Stomach (tissue), 4 donors: ENCODE measurements at regions not wholly inside any gene's neighbourhood (a gene's known extent, or its start where the extent isn't known, plus 50 kb on each side); places are given as distances from the start of the nearest gene placed in this dataset.

Experiments
- POLR2A ChIP-seq, 4 donors: fragments of 450-650 bp; IDR thresholded peaks; one replicate each; pipeline ENCODE4 v1.6.1; 2016; ENCODE audit warnings: antibody characterized with exemption in 4 of 4, control low read depth in 2 of 4, mild to moderate bottlenecking in 1 of 4, moderate library complexity in 1 of 4
- POLR2AphosphoS5 ChIP-seq, 3 donors: sonication (generic); formaldehyde crosslinking; IDR thresholded peaks; one replicate each; pipeline ENCODE4 v1.6.1; 2016; ENCODE audit warnings: antibody characterized with exemption in 3 of 3

DNA sequence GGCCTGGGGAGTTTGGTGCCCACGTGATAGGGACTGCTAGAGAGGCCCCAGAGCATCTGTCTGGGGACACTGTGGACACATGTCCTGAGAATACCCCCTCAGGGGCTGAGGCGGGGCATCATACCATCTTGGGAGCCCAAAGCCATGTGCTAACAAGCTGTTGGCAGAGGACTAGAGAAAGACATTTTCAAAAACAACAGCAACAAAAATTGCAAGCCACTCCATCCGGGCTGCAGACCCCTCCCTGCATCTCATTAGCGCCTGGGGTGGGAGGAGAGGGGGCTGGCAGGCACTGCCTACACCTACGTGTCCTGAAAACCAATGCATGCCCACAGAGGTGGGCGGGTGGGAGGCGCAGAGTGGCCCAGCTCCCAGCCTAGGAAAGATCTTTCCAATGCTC, 507.4 kb upstream of the PODXL start:
- TF ChIP-seq POLR2A (IDR thresholded peaks at IDR 0.05) = no peak
- TF ChIP-seq POLR2AphosphoS5 (IDR thresholded peaks at IDR 0.05) = no peak
